ENCODE measurements at regions not wholly inside any gene's neighbourhood (a gene's known extent, or its start where the extent isn't known, plus 50 kb on each side); places are given as distances from the start of the nearest gene placed in this dataset.

GRCh38 chr13:86402500-86402899 lies 603.3 kb upstream of the SLITRK6 start:
- in situ Hi-C loops (cut with HindIII; ENCODE audit: low pct_unique_long_range_greater_than_20kb, low sequenced_read_pairs), result no loop called here

GRCh38 chr13:86403181-86403580 lies 604.0 kb upstream of the SLITRK6 start:
- no peaks in the 10 kb centered on the region for H3K4me1 ChIP-seq (ENCODE audit: control insufficient read depth, insufficient read depth, low read length)
- no peaks in the 10 kb centered on the region for H3K27me3 ChIP-seq (ENCODE audit: control insufficient read depth, insufficient read depth, low read length)
- ATAC-seq, result no peak
- ChIA-PET CTCF (no interaction called here), POLR2A (no interaction called here)
- H3K36me3 ChIP-seq (ENCODE audit: control insufficient read depth, insufficient read depth, low read length), result no peaks in the 10 kb centered on the region
- TF ChIP-seq TCF7L2 (IDR thresholded peaks at IDR 0.05; ENCODE audit: low read depth, low read length) (no peak), SIN3A (IDR thresholded peaks at IDR 0.05; ENCODE audit: borderline replicate concordance, insufficient read depth, low read depth, low read length) (no peak), POLR2AphosphoS5 (IDR thresholded peaks at IDR 0.05; ENCODE audit: low read depth, low read length) (no peak), REST (IDR thresholded peaks at IDR 0.05; ENCODE audit: insufficient read depth in 1 of 2, low read depth in 2 of 2, low read length in 1 of 2) (no peak), CTCF (IDR thresholded peaks at IDR 0.05) (no peak)
- no peak overlapping the region for H3K4me3 ChIP-seq (ENCODE audit: low read depth in 2 of 2, low read length in 2 of 2)
- intact Hi-C loops (cut with micrococcal nuclease; ENCODE audit: unreplicated experiment) (no loop called here), in situ Hi-C loops (cut with HindIII; ENCODE audit: low pct_unique_long_range_greater_than_20kb, low sequenced_read_pairs) (no loop called here)
- H3K9me3 ChIP-seq (ENCODE audit: control insufficient read depth, insufficient read depth, low read depth, low read length), result no peaks in the 10 kb centered on the region
- no peak overlapping the region for H3K27ac ChIP-seq (ENCODE audit: low read length)
- no peak for DNase-seq (ENCODE audit: low read depth, low spot score)
- BruUV-seq (replicated peaks), result no TSS peak

More at GRCh38 chr13:86402500-86402899, 603.3 kb upstream of the SLITRK6 start:
- CTCF ChIA-PET, result no interaction called here
- H3K27me3 ChIP-seq (ENCODE audit: control insufficient read depth, insufficient read depth, low read length), result no peaks in the 10 kb centered on the region
- POLR2A ChIA-PET, result no interaction called here
- BruUV-seq (replicated peaks), result no TSS peak
- H3K27ac ChIP-seq (ENCODE audit: low read length), result no peak overlapping the region
- no peaks in the 10 kb centered on the region for H3K9me3 ChIP-seq (ENCODE audit: control insufficient read depth, insufficient read depth, low read depth, low read length)
- no peaks in the 10 kb centered on the region for H3K4me1 ChIP-seq (ENCODE audit: control insufficient read depth, insufficient read depth, low read length)
- TF ChIP-seq CTCF (IDR thresholded peaks at IDR 0.05) (no peak), REST (IDR thresholded peaks at IDR 0.05; ENCODE audit: insufficient read depth in 1 of 2, low read depth in 2 of 2, low read length in 1 of 2) (no peak), TCF7L2 (IDR thresholded peaks at IDR 0.05; ENCODE audit: low read depth, low read length) (no peak), POLR2AphosphoS5 (IDR thresholded peaks at IDR 0.05; ENCODE audit: low read depth, low read length) (no peak), SIN3A (IDR thresholded peaks at IDR 0.05; ENCODE audit: borderline replicate concordance, insufficient read depth, low read depth, low read length) (no peak)
- DNase-seq (ENCODE audit: low read depth, low spot score) (no peak), ATAC-seq (no peak)
- intact Hi-C loops (cut with micrococcal nuclease; ENCODE audit: unreplicated experiment), result no loop called here
- no peak overlapping the region for H3K4me3 ChIP-seq (ENCODE audit: low read depth in 2 of 2, low read length in 2 of 2)
- H3K36me3 ChIP-seq (ENCODE audit: control insufficient read depth, insufficient read depth, low read length), result no peaks in the 10 kb centered on the region
